ENCODE measurements at regions not wholly inside any gene's neighbourhood (a gene's known extent, or its start where the extent isn't known, plus 50 kb on each side); places are given as distances from the start of the nearest gene placed in this dataset.

DNA sequence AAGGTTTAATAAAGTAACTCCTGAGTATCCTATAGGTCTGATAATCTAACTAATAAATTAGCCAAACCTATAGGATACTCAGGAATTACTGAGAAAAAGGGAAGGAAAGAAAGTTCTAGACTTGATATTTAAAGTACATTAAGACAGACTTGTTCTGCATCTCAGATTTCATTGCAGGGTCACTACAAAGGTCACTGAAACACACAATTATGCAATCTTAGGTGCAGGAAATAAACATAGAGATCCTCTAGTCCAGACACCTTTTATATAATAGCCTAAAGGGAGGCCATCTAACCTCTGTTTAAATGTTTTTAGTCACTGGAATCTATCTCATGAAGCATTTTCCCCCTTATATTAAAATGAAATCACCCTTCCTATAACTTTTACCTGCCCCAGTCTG lies 1215.7 kb downstream of the MAT2B start:
- no peak overlapping the region for H3K4me3 ChIP-seq (ENCODE audit: low read depth, low read length)
- TF ChIP-seq, protein P1, sequence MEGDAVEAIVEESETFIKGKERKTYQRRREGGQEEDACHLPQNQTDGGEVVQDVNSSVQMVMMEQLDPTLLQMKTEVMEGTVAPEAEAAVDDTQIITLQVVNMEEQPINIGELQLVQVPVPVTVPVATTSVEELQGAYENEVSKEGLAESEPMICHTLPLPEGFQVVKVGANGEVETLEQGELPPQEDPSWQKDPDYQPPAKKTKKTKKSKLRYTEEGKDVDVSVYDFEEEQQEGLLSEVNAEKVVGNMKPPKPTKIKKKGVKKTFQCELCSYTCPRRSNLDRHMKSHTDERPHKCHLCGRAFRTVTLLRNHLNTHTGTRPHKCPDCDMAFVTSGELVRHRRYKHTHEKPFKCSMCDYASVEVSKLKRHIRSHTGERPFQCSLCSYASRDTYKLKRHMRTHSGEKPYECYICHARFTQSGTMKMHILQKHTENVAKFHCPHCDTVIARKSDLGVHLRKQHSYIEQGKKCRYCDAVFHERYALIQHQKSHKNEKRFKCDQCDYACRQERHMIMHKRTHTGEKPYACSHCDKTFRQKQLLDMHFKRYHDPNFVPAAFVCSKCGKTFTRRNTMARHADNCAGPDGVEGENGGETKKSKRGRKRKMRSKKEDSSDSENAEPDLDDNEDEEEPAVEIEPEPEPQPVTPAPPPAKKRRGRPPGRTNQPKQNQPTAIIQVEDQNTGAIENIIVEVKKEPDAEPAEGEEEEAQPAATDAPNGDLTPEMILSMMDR (IDR thresholded peaks at IDR 0.05; ENCODE audit: insufficient read depth, low read length): no peak
- DNase-seq (ENCODE audit: low read depth): no peak

DNA sequence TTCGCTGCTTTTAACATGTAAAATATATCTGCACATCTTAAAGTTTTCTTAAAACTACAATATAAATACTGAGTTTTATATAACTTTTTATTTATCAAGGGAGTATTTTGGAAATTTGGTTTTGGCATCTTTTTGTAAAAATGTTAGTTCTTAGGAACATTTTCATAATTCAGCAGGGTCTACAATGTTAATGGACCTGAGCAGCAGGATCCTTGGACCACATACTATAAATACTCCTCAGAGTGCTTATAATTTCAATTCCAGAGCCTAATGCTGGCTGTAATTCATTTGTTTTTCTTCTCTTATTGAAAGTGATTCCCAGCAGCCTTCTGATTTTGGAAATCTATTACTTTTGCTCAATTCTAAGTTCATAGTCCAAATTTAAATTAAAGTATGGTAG lies 1216.2 kb downstream of the MAT2B start:
- DNase-seq (ENCODE audit: low read depth): no peak

DNA sequence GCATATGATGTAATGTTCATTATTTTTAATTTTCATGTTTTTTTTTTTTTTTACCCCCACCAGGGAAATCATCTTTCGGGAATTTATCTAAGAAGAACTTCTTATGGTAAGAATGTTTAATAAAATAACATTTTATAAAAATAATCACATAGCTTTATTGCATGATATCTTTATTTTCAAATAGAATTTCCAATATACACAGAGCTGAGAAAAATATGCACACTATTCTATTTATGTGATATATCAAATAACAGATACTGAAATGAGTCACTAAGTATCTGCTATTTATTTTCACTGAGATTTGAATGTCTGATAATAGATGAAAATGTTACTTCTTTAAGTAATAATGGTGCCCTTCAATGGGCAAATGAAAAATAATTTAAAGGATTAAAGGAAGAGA lies 1217.3 kb downstream of the MAT2B start:
- TF ChIP-seq, protein P1 (IDR thresholded peaks at IDR 0.05; ENCODE audit: insufficient read depth, low read length): no peak
- H3K4me3 ChIP-seq (ENCODE audit: low read depth, low read length): no peak overlapping the region
- no peak for DNase-seq (ENCODE audit: low read depth)

More for the DNA sequence above, 1216.2 kb downstream of the MAT2B start:
- TF ChIP-seq, protein P1 (IDR thresholded peaks at IDR 0.05; ENCODE audit: insufficient read depth, low read length): no peak
- H3K4me3 ChIP-seq (ENCODE audit: low read depth, low read length): no peak overlapping the region

DNA sequence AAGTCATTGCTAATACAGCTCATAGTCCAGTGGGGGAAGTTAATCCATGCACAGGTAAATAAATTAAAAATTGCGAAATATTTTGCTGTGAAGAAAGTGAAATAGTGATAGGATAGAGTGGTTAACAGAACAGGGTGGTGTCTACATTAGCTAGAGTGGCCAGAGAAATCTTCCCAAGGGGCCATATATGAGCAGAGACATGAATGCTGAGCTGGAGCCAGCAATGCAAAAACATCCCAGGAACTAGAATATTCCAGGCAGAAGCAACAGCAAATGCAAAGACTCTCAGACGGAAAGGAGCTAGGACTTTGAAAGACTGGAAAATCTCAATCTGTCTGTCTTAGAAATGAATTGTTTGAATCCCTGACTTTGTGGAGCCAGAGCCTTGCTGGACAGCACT lies 1221.6 kb downstream of the MAT2B start:
- TF ChIP-seq, protein P1 (IDR thresholded peaks at IDR 0.05; ENCODE audit: insufficient read depth, low read length): no peak
- no peak for DNase-seq (ENCODE audit: low read depth)
- no peak overlapping the region for H3K4me3 ChIP-seq (ENCODE audit: low read depth, low read length)

DNA sequence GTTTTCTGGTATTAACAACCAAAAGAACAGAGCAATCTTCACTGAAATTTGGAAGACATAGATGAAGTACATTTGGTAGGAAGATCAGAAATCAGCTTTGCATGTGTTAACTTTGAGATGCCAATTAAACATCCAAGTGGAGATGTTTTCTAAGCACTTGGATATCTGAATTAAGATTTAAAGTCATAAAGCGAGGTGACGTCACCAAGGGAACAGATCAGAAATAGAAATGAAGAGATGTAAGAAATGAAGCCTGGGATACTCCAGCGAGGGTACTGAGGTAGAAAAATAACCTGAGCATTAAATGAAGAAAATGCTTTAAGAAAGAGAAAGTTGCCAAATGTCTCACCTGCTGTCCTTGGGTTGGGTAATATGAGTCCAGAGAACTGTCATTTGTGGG lies 1223.3 kb downstream of the MAT2B start:
- H3K4me3 ChIP-seq (ENCODE audit: low read depth, low read length): no peak overlapping the region
- no peak for DNase-seq (ENCODE audit: low read depth)
- TF ChIP-seq, protein P1 (IDR thresholded peaks at IDR 0.05; ENCODE audit: insufficient read depth, low read length): no peak

DNA sequence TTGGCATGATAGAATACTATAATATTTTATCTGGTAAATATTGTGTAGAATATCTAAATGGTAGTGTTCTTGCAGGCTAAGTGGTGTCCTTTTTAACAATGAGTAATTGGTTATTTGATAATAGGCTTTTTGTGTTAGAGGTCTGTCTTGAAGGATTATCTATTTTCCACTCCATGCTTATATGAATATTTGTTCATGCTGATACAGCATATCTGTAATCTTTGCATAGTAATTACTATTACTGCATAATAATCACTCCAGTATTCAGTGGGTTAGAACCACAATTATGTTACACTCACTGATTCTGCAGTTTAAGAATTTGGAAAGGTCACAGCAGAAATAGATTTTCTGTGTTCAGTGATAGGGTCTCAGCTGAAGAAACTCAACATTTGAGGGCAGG lies 1229.9 kb downstream of the MAT2B start:
- no peak for DNase-seq (ENCODE audit: low read depth)
- TF ChIP-seq, protein P1 (IDR thresholded peaks at IDR 0.05; ENCODE audit: insufficient read depth, low read length): no peak
- no peak overlapping the region for H3K4me3 ChIP-seq (ENCODE audit: low read depth, low read length)

DNA sequence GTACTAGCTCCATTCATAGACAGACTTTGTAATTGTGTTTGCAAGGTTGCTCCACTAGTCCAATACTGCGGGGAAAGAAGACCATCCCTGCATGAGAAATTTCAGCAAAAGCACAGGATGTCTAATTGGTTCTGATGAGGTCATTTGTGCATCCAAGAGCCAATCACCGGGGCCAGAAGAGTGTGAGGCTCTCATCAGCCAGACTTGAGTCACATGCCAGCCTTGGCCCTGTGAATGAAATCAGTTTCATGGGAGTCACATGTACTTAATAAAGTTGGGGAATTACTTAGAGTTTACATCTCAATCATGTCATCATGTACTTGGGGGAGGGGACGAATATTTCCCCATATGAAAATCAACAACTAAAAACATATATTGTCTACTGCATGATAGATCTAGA lies 1236.0 kb downstream of the MAT2B start:
- TF ChIP-seq, protein P1 (IDR thresholded peaks at IDR 0.05; ENCODE audit: insufficient read depth, low read length): no peak
- H3K4me3 ChIP-seq (ENCODE audit: low read depth, low read length): no peak overlapping the region
- no peak for DNase-seq (ENCODE audit: low read depth)
